GM19467 (cell line): ENCODE measurements at regions not wholly inside any gene's neighbourhood (a gene's known extent, or its start where the extent isn't known, plus 50 kb on each side); places are given as distances from the start of the nearest gene placed in this dataset.
"Not testable (repeated sequence)": the region's sequence is repeated elsewhere in the genome, so short reads cannot be mapped to it uniquely, and the experiment has no call there.

Source experiments
- ATAC-seq: cut with Tn5 transposase; IDR thresholded peaks from one replicate; pipeline ENCODE4 v1.9.1; 2021; ENCODE audit warnings: mild to moderate bottlenecking, moderate library complexity; ENCODE audit not compliant: unreplicated experiment

DNA sequence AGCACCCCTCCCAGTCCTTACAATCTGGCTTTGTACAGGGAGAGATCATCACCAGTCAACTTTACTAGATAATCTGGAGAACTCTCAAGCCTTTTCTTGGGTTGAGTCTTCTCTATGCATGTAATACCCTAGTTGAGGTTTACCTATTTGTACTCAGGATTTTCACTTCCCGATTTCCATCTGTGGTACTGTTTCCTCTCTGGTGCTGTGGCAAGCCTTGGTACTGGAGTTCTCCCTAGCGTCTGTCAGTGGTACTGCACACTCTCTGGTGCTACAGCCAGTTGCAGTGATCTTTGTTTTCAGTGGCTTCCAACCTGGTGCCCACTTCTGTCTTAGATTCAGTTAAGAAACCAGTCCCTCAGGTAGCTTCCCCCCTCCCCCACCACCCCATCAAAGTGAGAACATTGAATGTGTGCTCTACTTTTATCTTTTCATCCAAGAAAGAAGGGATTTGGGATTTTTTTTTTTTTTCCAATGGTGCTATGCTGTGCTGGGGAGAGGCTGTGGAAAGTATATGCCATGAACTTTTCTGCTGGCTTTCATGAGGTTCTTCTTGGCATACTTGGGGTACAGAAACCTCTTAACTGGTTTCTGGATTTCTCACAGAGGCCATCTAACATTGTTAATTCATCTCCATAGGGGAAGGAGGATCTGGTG is 69.4 kb upstream of the EVL start:
- ATAC-seq: peak; percentile 99

DNA sequence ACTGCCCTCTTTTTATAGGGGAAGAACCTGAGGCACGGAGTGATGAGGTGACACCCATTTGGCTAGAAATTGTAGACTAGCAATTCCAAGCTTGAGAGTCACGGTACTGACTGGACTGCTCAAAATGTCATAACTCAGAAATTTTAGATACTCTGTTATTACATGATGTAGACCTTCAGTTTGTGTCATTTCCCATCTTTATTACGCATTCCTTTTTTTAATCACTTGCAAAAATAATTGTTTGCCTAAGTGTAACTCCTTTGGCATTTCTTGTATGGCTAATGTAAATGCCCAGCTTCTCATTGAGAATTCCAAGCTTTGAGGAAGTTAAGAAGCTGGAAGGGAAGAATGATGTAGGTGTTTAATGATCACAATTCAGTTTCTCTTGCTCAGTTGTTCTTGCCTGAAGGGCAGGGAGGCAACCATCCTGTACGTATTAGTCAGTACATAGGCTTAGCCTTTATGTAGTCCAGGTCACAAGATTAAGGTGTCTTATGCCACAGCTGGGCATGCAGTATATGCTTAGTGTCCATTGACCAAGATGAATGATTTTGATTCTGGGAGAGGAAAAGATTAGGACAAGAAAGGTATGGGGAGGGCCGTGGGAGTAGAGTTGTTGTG is 68.2 kb upstream of the EVL start:
- ATAC-seq: no peak

DNA sequence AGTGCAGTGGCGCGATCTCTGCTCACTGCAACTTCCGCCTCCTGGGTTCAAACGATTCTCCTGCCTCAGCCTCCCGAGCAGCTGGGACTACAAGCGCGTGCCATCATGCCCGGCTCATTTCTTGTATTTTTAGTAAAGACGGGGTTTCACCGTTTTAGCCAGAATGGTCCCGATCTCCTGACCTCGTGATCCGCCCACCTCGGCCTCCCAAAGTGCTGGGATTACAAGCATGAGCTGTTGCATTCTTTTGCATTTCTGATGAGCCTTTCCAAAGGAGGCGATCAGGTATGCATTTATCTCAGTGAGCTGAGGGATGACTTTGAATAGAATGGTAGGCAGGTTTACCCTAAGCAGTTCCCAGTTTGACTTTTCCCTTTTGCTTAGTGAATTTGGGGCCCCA is 64.8 kb upstream of the EVL start:
- ATAC-seq: not testable (repeated sequence)

DNA sequence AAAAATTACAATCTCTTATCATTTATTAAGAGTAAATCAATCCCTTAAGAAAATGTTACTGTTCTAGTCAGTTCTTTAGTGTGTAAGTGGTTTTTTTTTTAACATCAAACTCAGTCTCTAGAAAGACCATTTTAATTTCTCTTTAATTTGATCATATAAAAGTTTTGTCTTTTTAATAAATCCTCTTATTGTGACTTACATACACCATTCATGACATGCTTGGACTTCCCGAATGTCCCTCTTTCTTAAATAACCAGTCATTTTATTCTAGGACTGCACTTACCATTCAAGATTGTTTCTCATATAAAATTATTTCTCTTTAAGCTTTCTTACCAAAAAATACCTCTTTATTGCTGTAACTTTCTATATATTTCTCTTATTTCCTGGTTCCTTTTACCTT is 60.8 kb upstream of the EVL start:
- ATAC-seq: no peak

- ATAC-seq: no peak
Observed at GRCh38 chr14:100007254-100007653, 58.0 kb upstream of the EVL start.

DNA sequence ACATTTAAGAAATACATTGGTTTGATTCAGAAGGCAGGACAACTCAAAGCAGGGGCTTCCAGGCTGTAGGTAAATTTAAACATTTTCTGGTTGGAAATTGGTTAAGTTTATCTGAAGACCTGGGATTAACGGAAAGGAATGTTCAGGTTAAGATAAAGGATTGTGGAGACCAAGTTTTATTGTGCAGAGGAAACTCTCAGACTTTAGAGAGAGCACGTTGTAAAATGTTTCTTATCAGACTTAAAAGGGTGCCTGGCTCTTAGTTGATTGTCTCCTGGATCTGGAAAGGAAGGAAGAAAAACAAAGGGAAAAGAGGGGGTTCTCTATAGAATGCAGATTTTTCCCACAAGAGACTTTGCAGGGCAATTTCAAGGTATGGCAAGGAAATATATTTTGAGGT is 55.4 kb upstream of the EVL start:
- ATAC-seq: not testable (repeated sequence)

DNA sequence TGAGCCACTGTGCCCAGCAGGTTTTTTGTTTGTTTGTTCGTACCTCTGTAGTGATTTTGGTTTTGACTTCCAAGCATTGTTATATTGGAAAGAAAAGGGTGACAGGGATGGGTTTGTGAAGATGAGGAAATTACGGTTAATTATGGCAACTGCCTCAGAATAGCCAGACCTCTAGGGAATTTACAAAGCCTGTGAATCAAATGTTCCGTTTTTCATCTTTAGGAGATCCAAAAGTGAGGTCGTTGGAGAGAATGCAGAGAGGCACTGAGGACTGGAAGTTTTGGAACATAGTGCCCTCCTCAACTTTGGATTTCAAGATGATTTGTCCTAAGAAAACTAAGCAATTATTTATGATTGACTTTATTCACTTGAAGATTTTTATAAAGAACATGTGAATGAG is 54.5 kb upstream of the EVL start:
- ATAC-seq: no peak

DNA sequence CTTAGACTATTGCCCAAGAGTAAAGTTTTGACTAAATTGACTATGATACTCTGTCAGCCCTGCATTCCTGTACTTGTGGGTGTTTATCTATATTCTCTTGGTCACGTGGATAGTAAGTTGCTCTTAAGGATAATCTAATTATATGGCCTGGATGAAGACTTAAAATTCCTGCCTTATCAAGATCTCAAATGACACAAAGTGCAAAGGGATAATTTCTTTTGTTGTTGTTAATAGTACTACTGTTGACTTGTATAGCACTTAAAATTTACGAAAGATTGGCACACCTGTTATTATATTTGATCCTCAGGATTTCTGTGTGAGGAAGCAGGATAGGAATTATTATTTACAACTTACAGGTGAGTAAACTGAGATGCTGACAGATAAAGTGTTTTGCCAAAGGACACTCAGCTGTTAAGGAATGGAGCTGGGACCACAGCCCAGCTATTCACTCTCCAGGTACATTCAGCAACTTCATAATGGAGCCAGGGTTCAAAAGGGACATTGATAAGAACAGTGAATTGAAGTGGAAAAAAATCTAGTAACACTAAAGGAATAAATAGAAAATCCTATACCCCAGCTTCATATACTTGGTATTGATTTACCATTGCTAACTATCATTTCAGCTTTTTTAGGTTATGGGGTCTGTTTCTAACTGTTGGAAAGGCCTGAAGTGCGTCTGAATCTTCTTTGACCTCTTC is 53.4 kb upstream of the EVL start:
- no peak for ATAC-seq

DNA sequence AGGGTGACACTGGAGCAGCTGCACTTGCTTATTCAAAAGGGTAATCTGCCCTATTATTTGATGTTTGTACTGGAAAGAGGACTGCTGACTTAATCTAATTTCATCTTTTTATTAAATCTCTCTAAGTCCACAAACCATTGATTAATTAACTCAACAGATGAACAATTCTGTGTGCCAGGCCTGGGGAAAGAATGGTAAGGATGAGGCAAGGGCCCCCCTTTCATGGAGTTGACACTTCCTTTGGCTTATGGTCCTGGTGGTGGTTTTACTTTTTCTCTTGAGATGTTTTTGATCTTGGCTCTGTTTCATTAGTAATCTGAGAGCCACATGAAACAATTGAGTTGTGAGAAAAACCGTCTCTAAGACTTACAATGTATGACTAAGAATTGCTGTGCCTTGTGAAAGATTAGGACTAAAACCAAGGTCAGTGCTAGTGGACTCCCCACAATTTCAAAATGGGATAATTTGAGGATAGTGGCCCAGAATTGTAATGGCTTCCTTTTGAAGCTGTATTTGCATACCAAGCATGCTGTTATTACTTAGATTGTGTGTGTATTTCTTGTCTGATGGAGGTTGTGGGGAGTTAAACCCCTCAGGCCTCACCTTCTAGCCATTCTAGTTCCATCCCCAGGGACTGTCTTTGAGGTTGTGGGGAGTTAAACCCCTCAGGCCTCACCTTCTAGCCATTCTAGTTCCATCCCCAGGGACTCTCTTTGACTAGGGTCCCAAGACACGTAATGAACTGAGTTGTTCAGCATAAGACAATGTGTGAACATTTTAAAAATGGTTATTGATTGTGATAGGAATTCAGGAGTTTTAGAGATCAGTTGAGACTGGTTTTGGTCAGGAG is 52.5 kb upstream of the EVL start:
- no peak for ATAC-seq

GRCh38 chr14:100015251-100015655 is 50.0 kb upstream of the EVL start:
- ATAC-seq: no peak
